HCT116 (cell line): ENCODE measurements at regions not wholly inside any gene's neighbourhood (a gene's known extent, or its start where the extent isn't known, plus 50 kb on each side); places are given as distances from the start of the nearest gene placed in this dataset.
A peak's percentile ranks its signal among the peaks of the same experiment; 100 is the strongest.

Experiments used
- ATAC-seq: fragments of 200-7000 bp; cut with Tn5 transposase; 2 replicates; pipeline ENCODE4 v1.9.1; 2020; ENCODE audit warnings: mild to moderate bottlenecking, moderate library complexity
- BruUV-seq: library from RNA; stranded (reverse); fragments of 400-500 nt; replicated peaks from 2 replicates; lab custom pipeline; 2021; lab: Mats Ljungman, UMichigan
- CTCF ChIA-PET: fragments of 300-600 bp; sonication (Branson Sonifier 250); formaldehyde crosslinking; loops from one replicate; lab custom pipeline; 2021; ENCODE audit warnings: antibody characterized with exemption; lab: Charles Lee
- POLR2A ChIA-PET: fragments of 300-600, 350-600 bp; sonication (Branson Sonifier 250); formaldehyde crosslinking; loops from one replicate; lab custom pipeline; 2021; ENCODE audit warnings: antibody characterized with exemption; lab: Charles Lee
- RAD21 ChIA-PET, 2 experiments: fragments of 300-600 bp; sonication (Branson Sonifier 250); formaldehyde crosslinking; loops; one replicate each; lab custom pipeline; 2023; ENCODE audit warnings: low total read pairs in 2 of 2; ENCODE audit not compliant: uncharacterized antibody in 2 of 2, unreplicated experiment in 2 of 2, low non-redundant PET in 1 of 2; lab: Charles Lee
- DNase-seq: peaks from one replicate; pipeline ENCODE4 v3.0.0-alpha.2; 2010; ENCODE audit warnings: low read depth, low spot score
- H2AFZ ChIP-seq: fragments of 200-600 bp; shearing (Covaris generic), sonication (generic); 2 replicates; pipeline ENCODE4 v1.6.1; 2017; ENCODE audit warnings: low read depth, mixed run types, mixed read lengths, antibody characterized with exemption, low read length; ENCODE audit not compliant: poor library complexity, severe bottlenecking
- H3K27ac ChIP-seq: 2 replicates; pipeline ENCODE4 v1.5.1; 2012; ENCODE audit warnings: low read depth, low read length
- H3K27me3 ChIP-seq: fragments of 200-600 bp; sonication (generic); 2 replicates; pipeline ENCODE4 v1.6.1; 2016; ENCODE audit warnings: mixed run types, low read length, mixed read lengths; ENCODE audit not compliant: insufficient read depth
- H3K36me3 ChIP-seq, 2 experiments: fragments of 200-500 bp in 1 of 2; fragments of 200-600 bp in 1 of 2; sonication (Bioruptor generic) in 1 of 2; sonication (generic) in 1 of 2; 2 replicates each; pipeline versions ENCODE4 v1.5.1 to v1.6.1; 2014 to 2016; ENCODE audit warnings: low read length in 2 of 2, inconsistent platforms in 1 of 2, mixed read lengths in 1 of 2, mixed run types in 1 of 2; ENCODE audit not compliant: insufficient read depth in 2 of 2, control insufficient read depth in 1 of 2
- H3K4me1 ChIP-seq, 2 experiments: fragments of 200-600 bp in 1 of 2; sonication (generic) in 1 of 2; 2 replicates each; pipeline versions ENCODE4 v1.5.1 to v1.6.1; 2012 to 2017; ENCODE audit warnings: low read length in 2 of 2, inconsistent platforms in 1 of 2, mild to moderate bottlenecking in 1 of 2, mixed read lengths in 1 of 2, mixed run types in 1 of 2, moderate library complexity in 1 of 2; ENCODE audit not compliant: insufficient read depth in 2 of 2, control insufficient read depth in 1 of 2
- H3K4me2 ChIP-seq: fragments of 200-600 bp; sonication (generic); 2 replicates; pipeline ENCODE4 v1.6.1; 2017; ENCODE audit warnings: mixed run types, low read length, mixed read lengths
- H3K4me3 ChIP-seq, 2 experiments: fragments of 200-600 bp in 1 of 2; sonication (generic) in 1 of 2; replicated peaks in 1 of 2; 2 replicates each; pipeline ENCODE4 v1.5.1; 2011 to 2016; ENCODE audit warnings: low read length in 2 of 2, control low read depth in 1 of 2, low read depth in 1 of 2, mild to moderate bottlenecking in 1 of 2, mixed read lengths in 1 of 2, mixed run types in 1 of 2
- H3K79me2 ChIP-seq: fragments of 200-600 bp; sonication (generic); 2 replicates; pipeline ENCODE4 v1.6.1; 2017; ENCODE audit warnings: mild to moderate bottlenecking, mixed run types, low read length, moderate library complexity, mixed read lengths; ENCODE audit not compliant: insufficient read depth
- H3K9ac ChIP-seq: fragments of 200-600 bp; sonication (generic); 2 replicates; pipeline ENCODE4 v1.6.1; 2016; ENCODE audit warnings: low read length, mixed read lengths
- H3K9me2 ChIP-seq: fragments of 200-600 bp; sonication (generic), shearing (Covaris generic); 2 replicates; pipeline ENCODE4 v1.6.1; 2017; ENCODE audit warnings: mixed run types, mild to moderate bottlenecking, moderate library complexity; ENCODE audit not compliant: insufficient read depth
- H3K9me3 ChIP-seq, 2 experiments: fragments of 200-500 bp in 1 of 2; fragments of 200-600 bp in 1 of 2; sonication (Bioruptor generic) in 1 of 2; sonication (generic) in 1 of 2; 2 replicates each; pipeline ENCODE4 v1.6.1; 2014 to 2017; ENCODE audit warnings: low read length in 2 of 2, mixed read lengths in 2 of 2, inconsistent platforms in 1 of 2, low read depth in 1 of 2, mild to moderate bottlenecking in 1 of 2, mixed run types in 1 of 2, moderate library complexity in 1 of 2; ENCODE audit not compliant: control insufficient read depth in 1 of 2, insufficient read depth in 1 of 2
- H4K20me1 ChIP-seq: fragments of 200-600 bp; sonication (generic), shearing (Covaris generic); 2 replicates; pipeline ENCODE4 v1.6.1; 2017; ENCODE audit warnings: mixed run types, mild to moderate bottlenecking, moderate library complexity; ENCODE audit not compliant: insufficient read depth
- CBX3 ChIP-seq: IDR thresholded peaks from 2 replicates; pipeline ENCODE4 v1.6.1; 2012; ENCODE audit warnings: low read depth
- ELF1 ChIP-seq: IDR thresholded peaks from 2 replicates; pipeline ENCODE4 v1.6.1; 2012; ENCODE audit warnings: low read depth, borderline replicate concordance
- EZH2phosphoT487 ChIP-seq: fragments of 200-600 bp; IDR thresholded peaks from 2 replicates; pipeline ENCODE4 v1.6.1; 2018; ENCODE audit warnings: antibody characterized with exemption, borderline replicate concordance
- FOSL1 ChIP-seq: IDR thresholded peaks from 2 replicates; pipeline ENCODE4 v1.6.1; 2012; ENCODE audit warnings: low read depth
- POLR2A ChIP-seq: IDR thresholded peaks from 2 replicates; pipeline ENCODE4 v1.7.0; 2011; ENCODE audit warnings: borderline replicate concordance; ENCODE audit not compliant: insufficient read depth, insufficient read length; ENCODE audit errors: extremely low read depth
- RAD21 ChIP-seq: IDR thresholded peaks from 2 replicates; pipeline ENCODE4 v1.6.1; 2012; ENCODE audit warnings: low read depth, mild to moderate bottlenecking
- SRF ChIP-seq: IDR thresholded peaks from 2 replicates; pipeline ENCODE4 v1.6.1; 2012; ENCODE audit warnings: low read depth
- TCF7L2 ChIP-seq: IDR thresholded peaks from 2 replicates; pipeline ENCODE4 v1.7.0; 2011; ENCODE audit warnings: borderline replicate concordance, inconsistent platforms; ENCODE audit not compliant: insufficient read depth, insufficient read length; ENCODE audit errors: extremely low read depth
- intact Hi-C: fragments of 100-400 bp; cut with micrococcal nuclease; formaldehyde crosslinking; loops from 2 replicates; pipeline ENCODE4 v1.10.0; 2022
- TF ChIP-seq, protein P1 (sequence below): IDR thresholded peaks from 2 replicates; pipeline ENCODE4 v1.6.1; 2012
- TF ChIP-seq, protein P2 (sequence below), 3 experiments: fragments of 200-600 bp in 1 of 3; sonication (generic) in 1 of 3; IDR thresholded peaks in 2 of 3; conservative IDR thresholded peaks in 1 of 3; 2 replicates each; pipeline ENCODE4 v1.5.1; 2012 to 2017; ENCODE audit warnings: low read depth in 2 of 3, low read length in 2 of 3, antibody characterized with exemption in 1 of 3, borderline replicate concordance in 1 of 3, control low read depth in 1 of 3, mild to moderate bottlenecking in 1 of 3, mixed read lengths in 1 of 3, mixed run types in 1 of 3, moderate library complexity in 1 of 3; ENCODE audit not compliant: insufficient read depth in 1 of 3

DNA sequence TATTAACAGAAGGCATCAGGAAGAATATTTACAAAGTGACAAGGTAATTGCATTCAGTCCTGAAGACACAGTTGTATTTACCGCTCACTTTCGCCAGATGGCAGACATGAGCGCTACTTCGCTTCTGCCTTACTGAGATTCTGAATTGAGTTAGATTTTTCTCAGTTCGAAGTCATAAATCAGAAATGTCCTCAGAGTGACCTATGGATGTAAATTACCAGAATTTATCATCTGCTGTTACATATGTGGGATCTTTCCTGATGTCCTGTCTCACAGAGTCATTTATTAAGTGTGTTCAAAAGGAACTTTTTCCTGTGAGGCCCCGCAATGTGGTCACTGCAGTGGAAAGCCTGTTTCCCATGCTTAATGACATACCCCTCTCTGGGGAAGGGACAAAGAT lies 97.3 kb upstream of the DCLK2 start:
- no TSS peak for BruUV-seq
- CTCF ChIA-PET, result no interaction called here
- POLR2A ChIA-PET, result no interaction called here
- RAD21 ChIA-PET, result no interaction called here
- Histone ChIP-seq H3K9ac (no peak overlapping the region), H3K9me3 (no peaks in the 10 kb centered on the region), H3K36me3 (no peaks in the 10 kb centered on the region), H3K79me2 (no peaks in the 10 kb centered on the region), H3K27me3 (no peaks in the 10 kb centered on the region), H3K9me2 (no peaks in the 10 kb centered on the region), H3K4me2 (no peak overlapping the region), H3K4me3 (no peak overlapping the region), H3K4me1 (no peaks in the 10 kb centered on the region), H3K27ac (no peak overlapping the region), H2AFZ (peak overlapping the region; percentile 47), H4K20me1 (no peaks in the 10 kb centered on the region)
- DNase-seq (peak; percentile 33), ATAC-seq (peak; percentile 88)
- intact Hi-C loops, result loop anchor here (1.0 kb wide), 1 partner anchor 262 kb away; no protein-coding TSS in a partner anchor
- TF ChIP-seq, protein P1, sequence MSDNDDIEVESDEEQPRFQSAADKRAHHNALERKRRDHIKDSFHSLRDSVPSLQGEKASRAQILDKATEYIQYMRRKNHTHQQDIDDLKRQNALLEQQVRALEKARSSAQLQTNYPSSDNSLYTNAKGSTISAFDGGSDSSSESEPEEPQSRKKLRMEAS, result 0 out of 2 replicates have a peak, but pooled peaks have one; percentile 31
- no peak for TF ChIP-seq ELF1
- TF ChIP-seq POLR2A, result no peak
- TF ChIP-seq EZH2phosphoT487, result no peak
- TF ChIP-seq, protein P2, sequence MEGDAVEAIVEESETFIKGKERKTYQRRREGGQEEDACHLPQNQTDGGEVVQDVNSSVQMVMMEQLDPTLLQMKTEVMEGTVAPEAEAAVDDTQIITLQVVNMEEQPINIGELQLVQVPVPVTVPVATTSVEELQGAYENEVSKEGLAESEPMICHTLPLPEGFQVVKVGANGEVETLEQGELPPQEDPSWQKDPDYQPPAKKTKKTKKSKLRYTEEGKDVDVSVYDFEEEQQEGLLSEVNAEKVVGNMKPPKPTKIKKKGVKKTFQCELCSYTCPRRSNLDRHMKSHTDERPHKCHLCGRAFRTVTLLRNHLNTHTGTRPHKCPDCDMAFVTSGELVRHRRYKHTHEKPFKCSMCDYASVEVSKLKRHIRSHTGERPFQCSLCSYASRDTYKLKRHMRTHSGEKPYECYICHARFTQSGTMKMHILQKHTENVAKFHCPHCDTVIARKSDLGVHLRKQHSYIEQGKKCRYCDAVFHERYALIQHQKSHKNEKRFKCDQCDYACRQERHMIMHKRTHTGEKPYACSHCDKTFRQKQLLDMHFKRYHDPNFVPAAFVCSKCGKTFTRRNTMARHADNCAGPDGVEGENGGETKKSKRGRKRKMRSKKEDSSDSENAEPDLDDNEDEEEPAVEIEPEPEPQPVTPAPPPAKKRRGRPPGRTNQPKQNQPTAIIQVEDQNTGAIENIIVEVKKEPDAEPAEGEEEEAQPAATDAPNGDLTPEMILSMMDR (IDR thresholded peaks at IDR 0.05 in 2 of 3, conservative IDR thresholded peaks at IDR 0.05 in 1 of 3; ENCODE audit: borderline replicate concordance in 1 of 3, insufficient read depth in 1 of 3, low read depth in 2 of 3, low read length in 2 of 3), result peak; percentile 42 to 81 (median 70); a peak in 4 of 6 replicates
- 0 out of 2 replicates have a peak, but pooled peaks have one; percentile 34 for TF ChIP-seq CBX3
- TF ChIP-seq RAD21, result peak; percentile 69
- no peak for TF ChIP-seq TCF7L2
- no peak for TF ChIP-seq SRF
- TF ChIP-seq FOSL1, result no peak
